ENCODE measurements at regions not wholly inside any gene's neighbourhood (a gene's known extent, or its start where the extent isn't known, plus 50 kb on each side); places are given as distances from the start of the nearest gene placed in this dataset.

DNA sequence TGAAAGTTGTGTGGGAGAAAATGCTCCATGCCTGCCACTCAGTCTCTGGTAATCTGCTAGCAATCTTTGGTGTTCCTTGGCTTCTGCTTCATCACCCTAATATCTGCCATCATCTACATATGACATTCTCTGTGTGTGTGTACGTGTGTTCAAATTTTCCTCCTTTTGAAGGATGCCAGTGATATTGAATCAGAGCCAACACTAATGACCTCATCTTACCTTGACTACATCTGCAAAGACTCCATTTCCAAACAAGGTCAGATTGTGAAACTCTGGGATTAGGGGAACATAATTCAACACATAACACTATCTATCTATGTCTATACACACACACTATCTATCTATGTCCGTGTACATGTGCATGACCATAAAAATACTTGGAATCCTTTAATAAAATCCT is 81.4 kb upstream of the IRS2 start:
- CTCF ChIA-PET: no interaction called here
- H3K4me1 Mint-ChIP-seq (ENCODE audit: low read depth, unreplicated experiment): peaks cover 28% of the 10 kb centered on the region

DNA sequence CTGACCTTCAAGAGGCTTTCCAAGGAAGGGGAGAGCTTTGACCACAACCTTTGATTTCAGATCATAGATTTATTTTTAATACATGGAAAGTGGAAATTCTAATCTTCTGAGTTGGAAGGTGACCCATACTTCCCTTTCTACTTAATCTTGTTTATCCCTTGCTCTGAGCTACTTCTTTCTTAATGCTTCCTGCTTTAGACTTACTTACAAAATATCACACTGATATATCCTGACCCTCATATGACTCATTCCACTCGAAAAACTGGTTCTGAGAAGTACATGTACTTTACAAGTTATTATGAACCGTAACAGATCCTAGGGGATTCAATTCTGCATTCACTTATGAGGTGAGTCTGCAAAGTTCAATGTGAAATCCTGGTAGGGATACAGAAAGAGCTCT is 76.2 kb upstream of the IRS2 start:
- ChIA-PET CTCF (interaction anchor here (0.7 kb wide), 1 partner anchor 19 kb away, joined by 3 read pairs; no protein-coding TSS in a partner anchor), POLR2A (no interaction called here)
- Mint-ChIP-seq H3K4me3 (ENCODE audit: unreplicated experiment) (no peak overlapping the region), H3K4me1 (ENCODE audit: low read depth, unreplicated experiment) (peaks cover 12% of the 10 kb centered on the region), H3K27ac (ENCODE audit: unreplicated experiment) (no peak overlapping the region), H3K27me3 (ENCODE audit: insufficient read depth, unreplicated experiment) (no peaks in the 10 kb centered on the region), H3K36me3 (ENCODE audit: insufficient read depth, unreplicated experiment) (no peaks in the 10 kb centered on the region), H3K9me3 (ENCODE audit: unreplicated experiment) (peaks cover 35% of the 10 kb centered on the region)
- peaks cover 4% of the 10 kb centered on the region for H3K4me1 ChIP-seq
- H3K36me3 ChIP-seq (ENCODE audit: control insufficient read depth, insufficient read depth, low read length): no peaks in the 10 kb centered on the region
- intact Hi-C loops (cut with micrococcal nuclease; ENCODE audit: unreplicated experiment): no loop called here
- H3K9me3 ChIP-seq: no peaks in the 10 kb centered on the region
- no TSS peak for BruUV-seq (replicated peaks)
- TF ChIP-seq, protein P1, sequence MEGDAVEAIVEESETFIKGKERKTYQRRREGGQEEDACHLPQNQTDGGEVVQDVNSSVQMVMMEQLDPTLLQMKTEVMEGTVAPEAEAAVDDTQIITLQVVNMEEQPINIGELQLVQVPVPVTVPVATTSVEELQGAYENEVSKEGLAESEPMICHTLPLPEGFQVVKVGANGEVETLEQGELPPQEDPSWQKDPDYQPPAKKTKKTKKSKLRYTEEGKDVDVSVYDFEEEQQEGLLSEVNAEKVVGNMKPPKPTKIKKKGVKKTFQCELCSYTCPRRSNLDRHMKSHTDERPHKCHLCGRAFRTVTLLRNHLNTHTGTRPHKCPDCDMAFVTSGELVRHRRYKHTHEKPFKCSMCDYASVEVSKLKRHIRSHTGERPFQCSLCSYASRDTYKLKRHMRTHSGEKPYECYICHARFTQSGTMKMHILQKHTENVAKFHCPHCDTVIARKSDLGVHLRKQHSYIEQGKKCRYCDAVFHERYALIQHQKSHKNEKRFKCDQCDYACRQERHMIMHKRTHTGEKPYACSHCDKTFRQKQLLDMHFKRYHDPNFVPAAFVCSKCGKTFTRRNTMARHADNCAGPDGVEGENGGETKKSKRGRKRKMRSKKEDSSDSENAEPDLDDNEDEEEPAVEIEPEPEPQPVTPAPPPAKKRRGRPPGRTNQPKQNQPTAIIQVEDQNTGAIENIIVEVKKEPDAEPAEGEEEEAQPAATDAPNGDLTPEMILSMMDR (IDR thresholded peaks at IDR 0.05; ENCODE audit: insufficient read depth in 1 of 2, low read depth in 1 of 2, low read length in 1 of 2, severe bottlenecking in 1 of 2, unreplicated experiment in 1 of 2): no peak
- H3K4me3 ChIP-seq (ENCODE audit: low read depth, low read length): no peak overlapping the region
- no peak for DNase-seq
- no peaks in the 10 kb centered on the region for H3K27me3 ChIP-seq (replicated peaks; ENCODE audit: control insufficient read depth, insufficient read depth, low read length)

More for the DNA sequence above, 81.4 kb upstream of the IRS2 start:
- peak overlapping the region; percentile 1 for H3K27ac Mint-ChIP-seq (ENCODE audit: unreplicated experiment)
- TF ChIP-seq, protein P1 (IDR thresholded peaks at IDR 0.05; ENCODE audit: insufficient read depth in 1 of 2, low read depth in 1 of 2, low read length in 1 of 2, severe bottlenecking in 1 of 2, unreplicated experiment in 1 of 2): no peak
- no peaks in the 10 kb centered on the region for H3K36me3 Mint-ChIP-seq (ENCODE audit: insufficient read depth, unreplicated experiment)
- no peak overlapping the region for H3K4me3 ChIP-seq (ENCODE audit: low read depth, low read length)
- H3K4me1 ChIP-seq: peaks cover 20% of the 10 kb centered on the region
- H3K36me3 ChIP-seq (ENCODE audit: control insufficient read depth, insufficient read depth, low read length): no peaks in the 10 kb centered on the region
- no peaks in the 10 kb centered on the region for H3K27me3 Mint-ChIP-seq (ENCODE audit: insufficient read depth, unreplicated experiment)
- intact Hi-C loops (cut with micrococcal nuclease; ENCODE audit: unreplicated experiment): loop anchor here (1.0 to 5.0 kb wide), 3 partner anchors 65 to 320 kb away; no protein-coding TSS in a partner anchor
- H3K9me3 Mint-ChIP-seq (ENCODE audit: unreplicated experiment): peaks cover 23% of the 10 kb centered on the region
- POLR2A ChIA-PET: interaction anchor here (0.6 kb wide), 1 partner anchor 683 kb away, joined by 3 read pairs; no protein-coding TSS in a partner anchor
- no TSS peak for BruUV-seq (replicated peaks)
- no peaks in the 10 kb centered on the region for H3K27me3 ChIP-seq (replicated peaks; ENCODE audit: control insufficient read depth, insufficient read depth, low read length)
- peak in 1 of 2 experiments; percentile 64 for DNase-seq
- peak overlapping the region; percentile 13 for H3K4me3 Mint-ChIP-seq (ENCODE audit: unreplicated experiment)
- H3K9me3 ChIP-seq: no peaks in the 10 kb centered on the region

DNA sequence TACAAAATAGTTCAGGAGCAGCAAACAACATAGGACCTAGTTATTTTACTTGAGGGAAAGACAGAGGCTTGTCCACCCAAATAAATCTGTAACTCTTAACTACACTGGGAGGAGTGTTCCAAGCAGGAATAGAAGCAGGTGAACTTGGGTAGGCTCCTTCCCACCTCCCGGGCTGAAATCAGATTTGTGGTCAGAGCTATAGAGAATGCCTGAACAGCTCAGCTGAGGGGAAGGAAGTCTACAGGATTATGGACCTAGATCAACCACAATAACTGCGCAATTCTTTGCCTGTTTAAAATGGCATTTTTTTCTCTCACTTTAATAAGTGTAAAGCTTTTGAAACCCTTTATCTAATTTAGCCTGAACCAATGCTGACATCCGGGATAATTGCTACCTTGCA is 73.5 kb upstream of the IRS2 start:
- peaks cover 12% of the 10 kb centered on the region for H3K27me3 Mint-ChIP-seq (ENCODE audit: insufficient read depth, unreplicated experiment)
- BruUV-seq (replicated peaks): no TSS peak
- intact Hi-C loops (cut with micrococcal nuclease; ENCODE audit: unreplicated experiment): no loop called here
- H3K36me3 ChIP-seq (ENCODE audit: control insufficient read depth, insufficient read depth, low read length): no peaks in the 10 kb centered on the region
- TF ChIP-seq, protein P1 (IDR thresholded peaks at IDR 0.05; ENCODE audit: insufficient read depth in 1 of 2, low read depth in 1 of 2, low read length in 1 of 2, severe bottlenecking in 1 of 2, unreplicated experiment in 1 of 2): no peak
- H3K36me3 Mint-ChIP-seq (ENCODE audit: insufficient read depth, unreplicated experiment): no peaks in the 10 kb centered on the region
- peaks cover 6% of the 10 kb centered on the region for H3K4me1 Mint-ChIP-seq (ENCODE audit: low read depth, unreplicated experiment)
- ChIA-PET POLR2A (no interaction called here), CTCF (no interaction called here)
- no peaks in the 10 kb centered on the region for H3K9me3 ChIP-seq
- DNase-seq: no peak
- no peak overlapping the region for H3K27ac Mint-ChIP-seq (ENCODE audit: unreplicated experiment)
- H3K27me3 ChIP-seq (replicated peaks; ENCODE audit: control insufficient read depth, insufficient read depth, low read length): no peaks in the 10 kb centered on the region
- H3K4me1 ChIP-seq: no peaks in the 10 kb centered on the region
- H3K4me3 Mint-ChIP-seq (ENCODE audit: unreplicated experiment): no peak overlapping the region
- H3K4me3 ChIP-seq (ENCODE audit: low read depth, low read length): no peak overlapping the region
- H3K9me3 Mint-ChIP-seq (ENCODE audit: unreplicated experiment): peaks cover 16% of the 10 kb centered on the region
